H1 (cell line): ENCODE measurements at regions not wholly inside any gene's neighbourhood (a gene's known extent, or its start where the extent isn't known, plus 50 kb on each side); places are given as distances from the start of the nearest gene placed in this dataset.

Experiments
- CEBPB ChIP-seq: IDR thresholded peaks from 2 replicates; pipeline ENCODE4 v1.6.1; 2012; ENCODE audit warnings: low read depth, low read length
- KDM1A ChIP-seq: fragments of 200-600, 300-600 bp; sonication (generic); IDR thresholded peaks from 2 replicates; pipeline ENCODE4 v1.7.1; 2016; ENCODE audit warnings: mild to moderate bottlenecking, low read length, borderline replicate concordance
- SP2 ChIP-seq: IDR thresholded peaks from 2 replicates; pipeline ENCODE4 v1.6.1; 2012; ENCODE audit warnings: mild to moderate bottlenecking, low read length, inconsistent platforms
- TAF7 ChIP-seq: optimal IDR thresholded peaks from 2 replicates; pipeline ENCODE3; 2011; ENCODE audit warnings: low read depth, mild to moderate bottlenecking, inconsistent platforms, low read length, moderate library complexity, borderline replicate concordance
- TEAD4 ChIP-seq: IDR thresholded peaks from 2 replicates; pipeline ENCODE4 v1.6.1; 2012; ENCODE audit warnings: low read depth, low read length, inconsistent platforms, mixed read lengths

DNA sequence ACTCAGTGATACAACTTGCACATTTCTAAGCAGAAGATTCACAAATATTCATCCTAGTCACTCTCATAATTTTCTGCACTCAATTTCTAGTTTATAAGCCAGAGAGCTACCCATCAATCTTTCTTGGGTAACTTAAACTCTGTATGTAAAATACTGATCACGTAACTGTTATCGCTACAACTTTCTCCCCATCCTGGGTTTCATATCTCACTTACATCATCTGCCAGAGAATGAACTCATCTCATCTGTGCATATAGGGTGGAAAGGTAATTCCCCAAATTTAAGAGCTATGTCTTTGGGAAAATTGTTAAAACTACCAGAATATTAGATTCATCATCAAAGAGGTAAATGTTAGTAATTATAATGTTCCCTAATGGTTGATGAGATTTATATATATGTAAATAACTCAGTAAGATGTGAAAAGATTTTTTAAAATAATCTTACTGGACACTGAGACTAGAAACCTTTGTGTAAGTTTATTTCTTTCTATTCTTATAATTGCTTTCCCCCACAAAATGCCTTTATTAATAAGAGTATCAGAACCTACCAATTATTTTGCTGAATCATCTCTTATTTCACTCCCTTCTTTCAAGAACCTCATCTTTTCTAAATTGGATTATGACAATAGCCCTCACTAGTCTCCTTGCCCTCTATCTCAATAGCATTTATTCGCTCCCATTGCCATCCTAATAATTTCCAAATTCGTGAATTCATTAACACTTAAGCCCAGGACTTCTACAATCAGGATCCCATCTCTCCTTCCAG, 729.0 kb downstream of the EPHA4 start (continued):
- TF ChIP-seq CEBPB (no peak), KDM1A (no peak), TAF7 (no peak), SP2 (no peak), TEAD4 (no peak)
